Esophagus squamous epithelium (tissue), 5 donors: ENCODE measurements at regions not wholly inside any gene's neighbourhood (a gene's known extent, or its start where the extent isn't known, plus 50 kb on each side); places are given as distances from the start of the nearest gene placed in this dataset.

Experiments used
- DNase-seq: peaks from one replicate; lab custom pipeline; 2025; lab: John Stamatoyannopoulos, UW
- H3K27ac ChIP-seq, 4 donors: fragments of 200-600 bp; sonication (generic); one replicate each; pipeline ENCODE4 v1.5.1; 2016 to 2019; ENCODE audit warnings: mild to moderate bottlenecking in 1 of 4
- H3K27me3 ChIP-seq, 4 donors: fragments of 200-600 bp; sonication (generic); 1 replicate in 3 of 4; 2 replicates in 1 of 4; pipeline versions ENCODE4 v1.5.1 to v1.6.0; 2017 to 2021; ENCODE audit warnings: antibody characterized with exemption in 1 of 4
- H3K36me3 ChIP-seq, 3 donors: fragments of 200-600 bp; sonication (generic); one replicate each; pipeline ENCODE4 v1.5.1; 2016 to 2019
- H3K4me1 ChIP-seq, 3 donors: fragments of 200-600 bp; sonication (generic); one replicate each; pipeline ENCODE4 v1.5.1; 2017 to 2019
- H3K4me3 ChIP-seq, 4 donors: fragments of 200-600 bp; sonication (generic); 1 replicate in 3 of 4; 2 replicates in 1 of 4; pipeline ENCODE4 v1.5.1; 2016 to 2019; ENCODE audit warnings: mild to moderate bottlenecking in 2 of 4, moderate library complexity in 1 of 4
- H3K9me3 ChIP-seq, 3 donors: fragments of 200-600 bp; sonication (generic); one replicate each; pipeline ENCODE4 v1.5.1; 2016 to 2019
- CTCF ChIP-seq, 6 experiments: fragments of 450-650 bp in 4 of 6; fragments of 200-600 bp in 2 of 6; sonication (generic) in 2 of 6; IDR thresholded peaks; one replicate each; pipeline ENCODE4 v1.5.1; 2016 to 2019; ENCODE audit warnings: antibody characterized with exemption in 6 of 6, mild to moderate bottlenecking in 4 of 6, moderate library complexity in 4 of 6
- POLR2A ChIP-seq, 4 donors: fragments of 450-650 bp; IDR thresholded peaks; one replicate each; pipeline ENCODE4 v1.6.1; 2017; ENCODE audit warnings: antibody characterized with exemption in 4 of 4, mild to moderate bottlenecking in 4 of 4, moderate library complexity in 3 of 4
- WGBS, 2 donors: methylation state at CpG; one replicate each; pipeline ENCODE4 v1.1.5; 2018; 5-methylcytosine and 5-hydroxymethylcytosine counted together
- intact Hi-C: fragments of 100-400 bp; cut with DNase I; formaldehyde crosslinking; loops from one replicate; pipeline ENCODE4 v1.15.0; 2022
- donor health status: DM: yes; HTN: yes; CAD: no.

- intact Hi-C loops: no loop called here
- no peak for TF ChIP-seq POLR2A (IDR thresholded peaks at IDR 0.05)
- TF ChIP-seq CTCF (IDR thresholded peaks at IDR 0.05): no peak
- no peaks in the 10 kb centered on the region for H3K27me3 ChIP-seq
- H3K36me3 ChIP-seq: no peaks in the 10 kb centered on the region
- H3K4me1 ChIP-seq: no peaks in the 10 kb centered on the region
- H3K4me3 ChIP-seq: no peak overlapping the region
- DNase-seq: no peak
- no peak overlapping the region for H3K27ac ChIP-seq
- peaks cover 0 to 4% (median 0%) of the 10 kb centered on the region in 3 donors for H3K9me3 ChIP-seq
- 45 to 58% methylated on average over 1 of the region's 1 CpG for WGBS, 2 donors
Measured at GRCh38 chr6:77318256-77318655, 145.0 kb downstream of the HTR1B start.

- H3K9me3 ChIP-seq: no peaks in the 10 kb centered on the region
- no peak overlapping the region for H3K4me3 ChIP-seq
- no peak for DNase-seq
- H3K27me3 ChIP-seq: no peaks in the 10 kb centered on the region
- H3K27ac ChIP-seq: no peak overlapping the region
- no peaks in the 10 kb centered on the region for H3K36me3 ChIP-seq
- intact Hi-C loops: no loop called here
- no peaks in the 10 kb centered on the region for H3K4me1 ChIP-seq
- no peak for TF ChIP-seq CTCF (IDR thresholded peaks at IDR 0.05)
- no peak for TF ChIP-seq POLR2A (IDR thresholded peaks at IDR 0.05)
- 65 to 68% methylated on average over 1 of the region's 1 CpG for WGBS, 2 donors
Measured at GRCh38 chr6:77313595-77313994, 149.7 kb downstream of the HTR1B start.

- TF ChIP-seq POLR2A (IDR thresholded peaks at IDR 0.05): no peak
- no peak for TF ChIP-seq CTCF (IDR thresholded peaks at IDR 0.05)
- H3K4me3 ChIP-seq: no peak overlapping the region
- H3K4me1 ChIP-seq: no peaks in the 10 kb centered on the region
- DNase-seq: no peak
- no peaks in the 10 kb centered on the region for H3K27me3 ChIP-seq
- no peaks in the 10 kb centered on the region for H3K36me3 ChIP-seq
- 56 to 59% methylated on average over 1 of the region's 1 CpG for WGBS, 2 donors
- H3K9me3 ChIP-seq: no peaks in the 10 kb centered on the region
- H3K27ac ChIP-seq: no peak overlapping the region
- intact Hi-C loops: no loop called here
Measured at GRCh38 chr6:77299931-77300330, 163.4 kb downstream of the HTR1B start.

- 24 to 30% methylated on average over 1 of the region's 1 CpG for WGBS, 2 donors
Measured at GRCh38 chr6:77298283-77298682, 165.0 kb downstream of the HTR1B start.

More at GRCh38 chr6:77298283-77298682, 165.0 kb downstream of the HTR1B start:
- Histone ChIP-seq H3K4me3 (no peak overlapping the region), H3K4me1 (no peaks in the 10 kb centered on the region), H3K9me3 (no peaks in the 10 kb centered on the region), H3K27ac (no peak overlapping the region), H3K27me3 (no peaks in the 10 kb centered on the region), H3K36me3 (no peaks in the 10 kb centered on the region)
- intact Hi-C loops: no loop called here
- DNase-seq: no peak
- TF ChIP-seq POLR2A (IDR thresholded peaks at IDR 0.05) (no peak), CTCF (IDR thresholded peaks at IDR 0.05) (no peak)
